DMS53 treated with DMSO at 0.1 percent for 48 hours (cell line): ENCODE measurements at regions not wholly inside any gene's neighbourhood (a gene's known extent, or its start where the extent isn't known, plus 50 kb on each side); places are given as distances from the start of the nearest gene placed in this dataset.
"Not testable (repeated sequence)": the region's sequence is repeated elsewhere in the genome, so short reads cannot be mapped to it uniquely, and the experiment has no call there.

Experiments used
- DNase-seq: peaks from one replicate; lab custom pipeline; 2025; ENCODE audit not compliant: unreplicated experiment; lab: John Stamatoyannopoulos, UW

DNA sequence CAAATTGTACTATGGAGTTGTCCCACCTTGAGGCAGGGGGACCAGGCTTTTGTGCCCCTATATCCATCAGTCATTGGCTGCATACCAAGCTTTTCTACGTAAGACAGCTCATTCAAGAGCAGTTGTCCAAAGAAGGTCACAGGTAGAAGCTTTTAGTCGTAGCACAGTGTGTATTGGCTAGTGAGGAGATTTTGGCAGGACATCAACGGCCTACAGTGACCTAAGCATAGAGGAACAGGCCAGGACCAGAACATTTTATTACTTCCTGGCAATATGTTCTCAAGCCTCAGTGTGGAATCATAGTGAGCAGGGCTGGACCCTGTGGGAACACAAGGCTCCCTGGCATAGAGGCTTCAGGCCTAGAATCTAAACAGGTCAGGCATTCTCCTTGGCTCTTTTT lies 105.4 kb upstream of the ANKRD28 start:
- no peak for DNase-seq

DNA sequence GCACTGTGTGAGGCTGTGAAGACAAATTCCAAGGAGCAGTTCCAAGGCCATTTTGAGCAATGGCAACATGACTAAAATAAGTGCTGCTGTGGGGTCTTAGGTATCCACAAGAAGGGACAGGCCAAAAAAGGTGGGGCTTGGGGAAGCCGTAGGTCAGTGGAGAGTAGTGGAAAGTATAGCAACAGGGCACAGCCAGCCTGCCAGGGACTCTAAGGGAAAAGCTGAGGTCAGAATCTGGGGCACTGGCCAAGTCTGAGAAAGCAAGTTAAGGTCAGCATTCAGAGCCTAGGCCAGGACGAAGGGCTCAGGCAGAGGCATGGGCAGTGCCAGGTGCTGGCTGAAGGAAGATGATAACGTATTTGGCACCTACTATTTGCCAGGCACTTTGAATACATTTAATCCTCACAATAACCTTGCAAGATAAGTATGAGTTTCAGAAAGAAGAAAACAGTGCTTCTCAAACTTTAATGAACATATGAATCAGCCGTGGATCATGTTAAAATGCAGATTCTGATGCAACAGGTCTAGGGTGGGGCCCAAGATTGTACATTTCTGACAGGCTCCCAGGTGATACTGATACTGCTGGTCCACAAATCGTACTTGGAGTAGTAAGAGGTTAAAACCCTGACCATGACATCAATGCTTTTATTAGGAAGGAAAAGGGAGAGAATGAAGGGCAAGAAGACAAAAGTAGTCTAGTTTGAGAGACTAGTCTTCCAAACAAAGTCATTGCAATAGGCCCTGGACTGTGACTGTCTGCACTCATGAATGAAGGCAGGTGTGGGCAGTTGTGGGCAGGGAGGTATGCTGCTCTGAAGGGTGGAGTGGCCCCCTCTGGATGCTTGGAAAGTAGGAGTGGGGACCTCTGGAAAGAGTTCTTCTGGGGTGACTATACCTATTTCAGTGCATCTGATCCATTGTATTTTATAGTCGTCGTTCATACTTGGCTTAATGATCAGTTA lies 106.3 kb upstream of the ANKRD28 start:
- no peak for DNase-seq

DNA sequence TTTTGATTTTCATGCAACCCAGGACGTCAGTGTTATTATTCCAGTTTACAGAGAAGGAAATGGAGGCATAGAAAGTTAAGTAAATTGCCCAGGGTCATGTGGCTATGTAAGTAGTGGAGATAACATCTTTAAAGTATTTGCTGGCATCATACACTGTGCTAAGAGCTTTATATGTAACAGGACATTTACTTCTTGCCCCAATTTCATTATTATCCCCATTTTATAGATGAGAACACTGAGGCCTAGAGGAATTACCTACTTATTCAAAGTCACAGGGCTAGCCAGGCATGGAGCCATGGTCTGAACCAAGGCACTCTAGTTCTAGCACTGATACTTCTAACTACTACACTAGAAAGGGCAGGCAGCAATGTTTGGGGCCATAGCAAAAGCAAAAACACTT lies 107.3 kb upstream of the ANKRD28 start:
- no peak for DNase-seq

DNA sequence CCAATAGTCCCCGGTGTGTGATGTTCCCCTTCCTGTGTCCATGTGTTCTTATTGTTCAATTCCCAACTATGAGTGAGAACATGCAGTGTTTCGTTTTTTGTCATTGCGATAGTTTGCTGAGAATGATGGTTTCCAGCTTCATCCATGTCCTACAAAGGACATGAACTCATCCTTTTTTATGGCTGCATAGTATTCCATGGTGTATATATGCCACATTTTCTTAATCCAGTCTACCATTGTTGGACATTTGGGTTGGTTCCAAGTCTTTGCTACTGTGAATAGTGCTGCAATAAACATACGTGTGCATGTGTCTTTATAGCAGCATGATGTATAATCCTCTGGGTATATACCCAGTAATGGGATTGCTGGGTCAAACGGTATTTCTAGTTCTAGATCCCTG lies 109.6 kb upstream of the ANKRD28 start:
- not testable (repeated sequence) for DNase-seq

DNA sequence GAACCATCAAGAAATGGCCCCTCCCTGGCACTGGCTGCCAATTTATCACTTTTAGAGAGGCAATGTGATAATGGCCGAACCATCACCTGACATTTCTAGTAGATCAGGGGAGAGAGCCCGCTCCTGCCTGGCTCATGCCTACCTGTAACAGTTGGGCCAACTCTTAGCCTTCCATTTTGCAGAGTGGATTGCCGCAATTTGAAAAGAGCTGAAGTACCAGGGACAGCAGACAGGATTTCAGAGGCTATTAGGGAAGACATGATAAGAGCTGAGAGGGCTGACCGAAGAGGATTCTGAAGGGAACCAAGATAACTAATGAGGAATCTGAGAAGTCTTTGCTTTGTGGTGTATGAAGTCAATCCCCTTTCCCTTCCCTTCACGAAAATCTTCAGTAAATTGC lies 121.2 kb upstream of the ANKRD28 start:
- DNase-seq = no peak

DNA sequence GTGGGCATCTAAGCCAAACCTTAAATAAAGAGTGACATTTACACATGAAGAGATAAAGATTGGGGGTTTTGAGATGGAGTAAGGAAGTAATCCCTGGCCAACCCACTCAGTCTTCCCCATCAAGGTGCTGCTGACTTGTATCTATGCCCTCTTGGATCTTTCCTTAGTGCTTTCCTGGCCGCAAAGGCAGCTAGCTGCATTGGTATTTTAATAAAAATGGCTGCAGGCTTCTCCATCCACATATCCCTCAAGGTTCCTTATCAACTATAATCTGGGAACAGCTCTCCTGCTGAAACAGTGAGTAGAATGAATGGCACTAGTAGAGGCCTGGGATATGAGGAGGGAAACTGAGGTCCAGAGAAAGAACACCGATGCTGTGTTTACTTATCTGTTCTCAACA lies 122.2 kb upstream of the ANKRD28 start:
- no peak for DNase-seq

DNA sequence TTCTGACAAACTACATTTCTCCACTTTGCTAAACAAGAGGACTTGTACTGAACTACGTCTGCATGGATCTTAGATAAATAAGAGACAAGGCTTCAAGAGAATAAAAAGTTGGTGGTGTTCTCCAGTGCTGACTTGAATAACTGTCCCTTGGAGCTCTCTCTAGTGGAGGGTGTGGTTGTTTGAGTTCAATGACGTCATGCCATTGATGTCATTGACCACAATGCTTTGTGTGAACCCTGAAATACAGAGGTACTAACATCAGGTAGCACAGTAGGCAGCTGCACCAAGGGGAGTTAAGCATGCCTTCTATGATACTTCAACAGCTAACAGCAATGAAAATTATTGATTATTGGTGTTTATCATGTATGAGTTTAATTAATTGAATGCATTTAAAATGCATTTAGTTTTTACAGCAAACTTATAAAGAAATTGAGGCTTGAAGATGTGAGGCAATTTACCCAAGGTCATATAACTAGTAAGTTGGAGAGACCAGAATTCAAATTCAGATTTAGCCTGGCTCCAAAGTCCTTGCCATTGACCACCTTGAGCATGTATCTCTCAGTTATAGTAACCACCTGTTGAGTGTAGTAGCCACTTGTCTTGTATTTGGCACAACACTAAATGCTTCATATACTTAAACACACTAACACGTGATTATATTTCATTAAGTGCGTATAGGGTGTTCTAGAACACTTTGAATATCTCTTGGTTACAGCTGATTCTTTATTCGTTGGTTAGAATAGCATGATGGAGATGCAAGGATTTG lies 126.0 kb upstream of the ANKRD28 start:
- no peak for DNase-seq

DNA sequence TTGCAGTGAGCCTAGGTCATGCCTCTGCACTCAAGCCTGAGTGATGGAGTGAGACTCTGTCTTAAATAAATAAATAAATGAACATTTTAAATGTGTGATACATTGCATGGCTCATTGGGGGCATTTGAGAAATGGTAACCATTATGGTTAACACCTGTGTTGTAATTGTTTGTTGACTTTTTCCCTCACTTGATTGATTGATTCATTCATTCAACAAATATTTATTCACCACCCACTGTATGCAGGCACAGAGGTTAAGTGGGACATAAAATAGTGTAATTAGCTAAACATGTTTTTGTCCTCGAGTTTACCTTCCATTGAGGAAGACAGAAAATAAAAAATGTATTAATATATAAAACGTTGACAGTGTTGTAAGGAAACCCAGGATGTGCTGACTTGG lies 127.1 kb upstream of the ANKRD28 start:
- DNase-seq = peak; percentile 5

DNA sequence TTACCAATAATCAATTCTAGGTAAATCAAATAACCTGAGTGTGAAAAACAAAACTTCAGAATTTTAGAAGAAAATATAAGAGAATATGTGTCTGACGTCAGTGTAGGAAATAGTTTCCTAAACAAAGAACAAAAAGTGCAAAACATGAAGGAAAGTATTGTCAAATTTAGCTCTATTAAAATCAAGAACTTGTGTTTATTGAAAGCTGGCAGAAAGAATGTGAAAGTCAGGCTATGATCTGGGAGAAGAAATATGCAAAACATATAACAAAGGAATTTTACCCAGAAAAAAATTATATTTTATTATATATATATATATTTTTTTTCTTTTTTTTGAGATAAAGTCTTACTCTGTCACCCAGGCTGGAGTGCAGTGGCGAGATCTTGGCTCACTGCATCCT lies 129.1 kb upstream of the ANKRD28 start:
- DNase-seq = no peak

DNA sequence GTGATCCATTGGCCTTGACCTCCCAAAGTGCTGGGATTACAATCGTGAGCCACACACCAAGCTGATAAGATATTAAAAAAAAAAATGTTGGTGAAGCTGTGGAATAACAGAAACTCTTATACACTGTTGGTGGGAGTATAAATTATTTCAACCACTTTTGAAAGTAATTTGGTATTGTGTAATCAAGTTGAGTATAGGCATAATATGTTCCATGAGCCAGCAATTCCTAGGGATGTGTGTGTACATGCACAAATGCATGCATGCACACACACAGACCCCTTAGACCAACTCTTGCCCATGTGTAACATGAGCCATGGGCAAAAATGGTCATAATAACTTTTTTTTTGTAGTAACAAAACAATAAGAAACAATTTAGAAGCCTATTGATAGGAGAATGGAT lies 130.2 kb upstream of the ANKRD28 start:
- DNase-seq = no peak

DNA sequence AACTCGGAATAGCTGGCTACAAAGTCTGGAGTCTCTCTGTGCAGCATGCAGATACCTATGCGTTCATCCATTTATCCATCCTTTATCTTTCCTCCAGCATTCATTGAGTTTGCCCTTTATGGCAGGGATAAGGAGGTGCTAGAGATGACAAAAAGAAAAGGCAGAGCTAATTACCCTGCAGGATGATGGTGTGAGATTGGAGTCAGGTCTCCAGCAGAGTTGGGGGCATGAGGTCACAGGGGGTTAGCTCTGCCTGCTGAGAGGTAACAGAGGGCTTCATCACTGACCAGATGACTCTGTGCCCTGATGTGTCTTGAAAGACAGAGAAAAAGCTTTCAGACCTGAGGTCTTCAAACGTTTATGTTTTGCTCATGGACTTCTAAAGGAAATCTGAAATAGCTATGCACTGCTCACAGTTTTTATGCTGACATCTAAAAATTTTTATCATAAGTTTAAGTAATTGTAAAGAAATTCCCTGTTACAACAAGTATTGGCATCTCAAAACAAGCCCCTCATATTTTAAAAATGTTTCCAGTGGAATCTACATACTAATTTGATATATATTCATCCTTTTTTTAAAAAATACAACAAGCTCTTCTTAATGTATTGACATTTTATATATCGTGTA lies 132.3 kb upstream of the ANKRD28 start:
- DNase-seq = no peak

DNA sequence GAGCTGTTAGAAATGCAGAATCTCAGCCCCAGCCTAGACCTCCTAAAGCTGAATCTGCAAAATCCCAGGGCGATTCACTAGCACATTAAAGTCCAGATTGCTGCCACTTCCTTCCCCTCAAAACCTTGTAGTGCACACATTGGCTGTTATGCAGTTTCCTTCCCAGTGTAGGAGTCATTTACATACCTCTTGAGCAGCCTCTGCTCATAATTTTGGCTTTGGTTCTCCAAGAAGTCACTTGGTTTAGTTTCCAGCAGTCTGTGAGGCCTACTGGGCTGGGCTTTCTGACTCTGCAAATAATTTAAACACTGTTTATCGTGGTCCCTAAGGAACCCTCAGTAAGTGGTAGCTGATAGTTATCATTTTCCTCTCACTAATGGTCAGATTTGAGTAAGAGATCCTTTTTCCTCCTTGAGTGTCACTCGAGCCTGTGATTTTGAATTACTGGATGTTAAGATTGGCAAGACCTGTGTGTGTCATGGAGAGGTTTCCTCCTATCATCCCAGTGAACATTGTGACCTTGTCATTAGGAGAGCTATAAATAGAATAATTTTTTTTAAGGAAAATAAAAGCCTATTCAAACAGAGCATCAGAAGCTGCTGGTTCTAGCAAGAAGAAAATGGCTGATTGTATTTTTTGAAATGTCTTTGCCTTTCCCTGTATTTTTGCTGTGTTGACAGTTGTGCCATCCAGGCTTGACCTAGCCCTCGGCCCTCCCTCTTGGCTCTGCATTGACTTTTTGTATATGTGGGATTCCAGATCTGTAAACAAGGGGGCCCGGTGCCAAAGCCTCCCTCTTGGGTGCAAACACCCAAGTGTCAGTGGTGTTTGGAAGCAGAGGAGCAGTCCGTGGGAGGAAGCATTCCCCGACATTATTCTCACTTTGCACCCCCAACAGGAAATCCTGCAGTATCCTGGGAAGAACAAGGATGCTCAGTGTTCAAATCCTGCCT lies 134.8 kb upstream of the ANKRD28 start:
- no peak for DNase-seq

DNA sequence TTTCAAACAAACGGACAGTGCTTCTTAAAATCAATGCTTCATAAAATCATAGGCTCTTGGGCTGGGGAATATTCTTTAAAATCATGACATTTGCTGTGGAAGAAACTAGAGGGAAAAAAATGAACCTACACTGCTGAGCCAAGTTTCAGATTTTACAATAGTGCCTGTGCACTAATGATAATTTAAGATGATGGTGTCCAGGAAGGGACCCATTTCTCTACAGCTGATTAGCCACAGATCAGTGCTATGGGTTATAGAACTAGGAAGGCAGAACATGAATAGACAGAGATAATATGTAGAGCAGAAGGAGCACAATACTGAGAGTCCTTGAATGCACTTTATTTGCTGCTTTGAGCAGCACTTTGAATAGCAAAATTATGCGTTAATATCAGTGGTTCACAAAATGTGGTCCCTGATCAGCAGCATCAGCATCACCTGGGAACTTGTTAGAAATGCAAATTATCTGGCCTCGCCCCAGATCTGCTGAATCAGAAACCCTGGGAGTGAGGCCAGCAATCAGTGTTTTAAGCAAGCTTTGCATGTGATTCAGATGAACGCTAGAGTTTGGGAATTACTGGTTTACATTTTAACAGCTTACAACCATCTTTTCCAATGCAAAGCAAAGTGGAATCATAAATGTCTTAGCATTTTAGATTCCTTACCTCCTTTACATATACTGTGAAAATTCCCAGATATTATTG lies 135.8 kb upstream of the ANKRD28 start:
- DNase-seq = no peak

DNA sequence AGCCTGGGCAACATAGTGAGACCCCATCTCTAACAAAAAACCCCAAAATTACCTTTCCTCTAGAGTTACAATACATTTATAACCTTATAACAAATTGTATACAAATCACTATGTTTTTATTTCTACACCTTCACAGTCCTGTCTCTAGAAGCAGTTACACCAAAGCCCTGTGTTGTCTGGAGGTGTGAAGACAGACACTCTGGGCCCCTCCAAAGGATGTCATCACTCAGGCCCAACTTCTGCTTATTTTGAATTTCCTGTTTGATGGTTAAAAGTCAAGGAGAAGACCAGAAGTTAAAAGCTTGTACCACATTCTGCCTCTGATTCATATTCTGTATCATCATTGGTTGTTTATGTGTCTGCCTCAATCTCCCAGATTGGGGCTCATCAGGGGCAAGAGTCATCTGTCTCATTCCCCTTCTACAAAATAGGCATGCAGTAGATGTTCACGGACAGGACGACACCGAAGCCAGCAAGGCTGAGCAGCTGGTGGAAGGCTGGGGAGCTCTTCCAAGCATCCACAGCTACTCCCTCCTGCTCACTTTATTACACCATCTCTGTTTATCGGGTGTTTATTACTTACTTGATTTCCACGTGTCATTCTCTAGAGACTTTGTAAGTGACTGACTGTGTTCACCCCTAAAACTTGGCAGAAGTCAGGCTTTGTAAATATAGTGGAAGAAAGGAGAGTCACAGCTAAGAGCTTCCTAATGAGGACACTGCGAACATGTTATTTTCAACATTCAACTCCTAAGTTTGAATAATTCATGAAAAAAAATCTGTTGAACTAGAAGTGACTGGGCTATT lies 136.8 kb upstream of the ANKRD28 start:
- no peak for DNase-seq

DNA sequence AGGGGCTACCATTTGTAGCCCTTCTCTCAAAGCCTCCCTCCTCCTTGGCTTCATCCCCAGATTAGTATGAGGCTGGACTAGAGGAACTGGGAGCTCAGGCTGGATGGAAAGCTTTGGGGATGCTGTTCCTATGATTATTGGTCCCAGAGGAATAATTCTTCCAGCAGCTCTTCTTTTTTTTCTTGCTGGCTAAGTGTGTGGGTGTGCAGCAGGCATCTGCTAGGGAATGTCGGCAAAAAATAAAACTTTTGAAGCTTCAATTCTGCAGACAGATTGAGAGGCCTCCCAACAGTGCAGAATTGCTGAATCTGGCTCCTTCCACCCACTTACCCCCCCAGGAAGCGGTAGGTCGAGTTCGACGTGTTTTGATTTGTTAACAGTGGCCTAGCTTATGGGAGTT lies 138.5 kb upstream of the ANKRD28 start:
- DNase-seq = no peak

DNA sequence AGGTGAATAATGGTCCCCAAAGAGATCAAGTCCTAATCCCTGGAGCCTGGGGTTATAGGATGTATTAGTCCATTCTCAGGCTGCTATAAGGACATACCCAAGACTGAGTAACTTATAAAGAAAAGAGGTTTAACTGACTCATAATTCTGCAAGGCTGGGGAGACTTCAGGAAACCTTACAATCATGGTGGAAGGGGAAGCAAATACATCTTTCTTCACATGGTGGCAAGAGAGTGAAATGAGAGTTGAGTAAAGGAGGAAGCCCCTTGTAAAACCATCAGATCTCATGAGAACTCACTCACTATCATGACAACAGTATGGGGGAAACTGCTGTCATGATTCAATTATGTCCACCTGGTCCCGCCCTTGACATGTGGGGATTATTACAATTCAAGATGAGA lies 142.9 kb upstream of the ANKRD28 start:
- no peak for DNase-seq

DNA sequence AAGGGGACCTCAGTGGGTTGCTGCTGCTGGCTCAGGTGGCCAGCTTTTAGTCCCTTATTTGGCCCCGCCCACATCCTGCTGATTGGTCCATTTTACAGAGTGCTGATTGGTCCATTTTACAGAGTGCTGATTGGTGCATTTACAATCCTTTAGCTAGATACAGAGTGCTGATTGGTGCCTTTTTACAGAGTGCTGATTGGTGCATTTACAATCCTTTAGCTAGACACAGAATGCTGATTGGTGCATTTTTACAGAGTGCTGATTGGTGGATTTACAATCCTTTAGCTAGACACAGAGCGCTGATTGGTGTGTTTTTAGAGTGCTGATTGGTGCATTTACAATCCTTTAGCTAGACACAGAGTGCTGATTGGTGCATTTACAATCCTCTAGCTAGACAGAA lies 143.7 kb upstream of the ANKRD28 start:
- DNase-seq = not testable (repeated sequence)

DNA sequence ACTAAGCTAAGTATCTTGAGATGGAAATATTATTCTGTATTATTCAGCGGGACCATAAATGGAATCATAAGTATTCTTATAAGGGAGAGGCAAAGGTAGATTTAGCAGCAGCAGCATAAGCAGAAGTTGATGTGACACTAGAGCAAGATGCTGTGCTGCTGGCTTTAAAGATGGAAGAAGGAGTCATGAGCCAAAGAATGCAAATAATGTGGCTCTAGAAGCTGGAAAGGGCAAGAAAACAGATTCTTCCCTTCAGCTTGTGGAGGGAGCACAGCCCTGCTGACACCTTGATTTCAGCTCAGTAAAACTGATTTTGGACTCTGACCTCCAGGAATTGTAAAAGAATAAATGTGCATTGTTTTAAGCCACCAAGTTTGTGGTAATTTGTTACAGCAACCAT lies 144.2 kb upstream of the ANKRD28 start:
- DNase-seq = no peak

DNA sequence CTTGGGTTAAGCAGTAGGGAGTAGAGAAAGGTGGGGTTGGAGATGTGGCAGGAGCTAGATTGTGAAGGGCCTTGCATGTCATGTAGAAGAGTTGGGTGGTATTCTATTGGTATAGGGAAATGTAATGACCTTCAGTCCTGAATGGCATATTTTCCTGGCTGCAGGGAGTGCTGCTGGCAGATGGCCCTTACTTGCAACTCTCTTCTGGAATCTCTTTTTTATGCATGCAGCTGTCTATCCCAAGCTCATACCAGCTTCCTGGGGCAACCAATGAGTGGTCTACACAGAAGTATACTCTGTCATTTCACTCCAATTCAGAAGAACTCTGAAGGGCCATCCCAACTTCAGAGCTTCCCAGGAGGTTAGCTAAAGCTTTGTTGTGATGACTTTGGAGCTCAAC lies 144.7 kb upstream of the ANKRD28 start:
- DNase-seq = no peak
